IMR-90 (cell line): ENCODE measurements at regions not wholly inside any gene's neighbourhood (a gene's known extent, or its start where the extent isn't known, plus 50 kb on each side); places are given as distances from the start of the nearest gene placed in this dataset.

ENCODE experiments used
- BHLHE40 ChIP-seq: fragments of 150-350 bp; IDR thresholded peaks from 2 replicates; pipeline ENCODE4 v1.6.1; 2016; ENCODE audit warnings: mild to moderate bottlenecking, low read depth, low read length
- FOS ChIP-seq: fragments of 150-350 bp; IDR thresholded peaks from 2 replicates; pipeline ENCODE4 v1.6.1; 2016; ENCODE audit warnings: low read depth, low read length
- SMC3 ChIP-seq: fragments of 150-350 bp; IDR thresholded peaks from 2 replicates; pipeline ENCODE4 v1.6.1; 2016; ENCODE audit warnings: low read depth, mild to moderate bottlenecking, antibody characterized with exemption, low read length, moderate library complexity
- USF2 ChIP-seq: fragments of 150-350 bp; IDR thresholded peaks from 2 replicates; pipeline ENCODE4 v1.6.1; 2017; ENCODE audit warnings: mild to moderate bottlenecking, antibody characterized with exemption, low read length, low read depth
- TF ChIP-seq, protein P1 (sequence below): conservative IDR thresholded peaks from 2 replicates; pipeline ENCODE4 v1.5.1; 2012; ENCODE audit warnings: mild to moderate bottlenecking, low read depth, low read length, improper control_type of control experiment

GRCh38 chr14:53551862-53552261 lies 398.7 kb upstream of the DDHD1 start:
- TF ChIP-seq USF2 (no peak), BHLHE40 (no peak), FOS (no peak), SMC3 (no peak)
- TF ChIP-seq, protein P1, sequence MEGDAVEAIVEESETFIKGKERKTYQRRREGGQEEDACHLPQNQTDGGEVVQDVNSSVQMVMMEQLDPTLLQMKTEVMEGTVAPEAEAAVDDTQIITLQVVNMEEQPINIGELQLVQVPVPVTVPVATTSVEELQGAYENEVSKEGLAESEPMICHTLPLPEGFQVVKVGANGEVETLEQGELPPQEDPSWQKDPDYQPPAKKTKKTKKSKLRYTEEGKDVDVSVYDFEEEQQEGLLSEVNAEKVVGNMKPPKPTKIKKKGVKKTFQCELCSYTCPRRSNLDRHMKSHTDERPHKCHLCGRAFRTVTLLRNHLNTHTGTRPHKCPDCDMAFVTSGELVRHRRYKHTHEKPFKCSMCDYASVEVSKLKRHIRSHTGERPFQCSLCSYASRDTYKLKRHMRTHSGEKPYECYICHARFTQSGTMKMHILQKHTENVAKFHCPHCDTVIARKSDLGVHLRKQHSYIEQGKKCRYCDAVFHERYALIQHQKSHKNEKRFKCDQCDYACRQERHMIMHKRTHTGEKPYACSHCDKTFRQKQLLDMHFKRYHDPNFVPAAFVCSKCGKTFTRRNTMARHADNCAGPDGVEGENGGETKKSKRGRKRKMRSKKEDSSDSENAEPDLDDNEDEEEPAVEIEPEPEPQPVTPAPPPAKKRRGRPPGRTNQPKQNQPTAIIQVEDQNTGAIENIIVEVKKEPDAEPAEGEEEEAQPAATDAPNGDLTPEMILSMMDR = no peak
